ENCODE measurements at regions not wholly inside any gene's neighbourhood (a gene's known extent, or its start where the extent isn't known, plus 50 kb on each side); places are given as distances from the start of the nearest gene placed in this dataset.

DNA sequence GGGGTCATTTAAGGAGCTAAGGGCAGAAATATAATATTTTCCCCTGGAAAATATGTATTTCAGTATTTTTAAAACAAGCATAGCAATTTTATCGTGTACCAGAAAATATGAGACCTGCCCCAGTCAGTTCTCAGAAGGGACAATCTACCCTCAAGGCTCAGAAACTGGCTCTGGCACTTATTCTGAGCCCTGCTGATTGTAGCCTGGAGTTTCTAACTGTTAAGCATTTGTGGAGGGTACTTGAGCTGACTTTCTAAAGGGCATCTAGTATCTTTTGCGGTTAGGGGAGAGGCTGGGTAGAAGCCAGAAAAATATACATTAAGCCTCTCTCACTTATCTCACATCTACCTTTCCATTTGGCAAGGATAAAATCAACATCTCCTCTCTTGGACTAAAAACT is 71.3 kb upstream of the FSHB start:
- ATAC-seq, result no peak

DNA sequence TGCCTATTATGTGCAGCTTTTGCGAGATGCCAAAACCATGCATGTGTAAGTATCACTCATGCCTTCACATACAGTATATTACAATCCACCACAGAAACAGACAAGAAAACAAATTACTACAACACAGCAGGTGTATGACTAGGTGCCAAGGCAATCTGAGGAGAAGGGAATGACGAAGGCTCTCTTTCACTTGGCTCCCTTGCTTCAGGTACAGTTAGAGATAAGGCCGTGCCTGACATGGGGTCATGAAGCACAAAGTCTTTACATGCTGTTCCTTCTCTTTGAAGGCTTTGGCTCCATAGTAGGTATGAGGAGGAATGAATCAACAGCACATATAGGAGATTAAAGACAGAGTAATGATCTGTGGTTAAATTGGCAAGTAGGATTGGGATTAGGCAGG is 65.2 kb upstream of the FSHB start:
- no peak for ATAC-seq

DNA sequence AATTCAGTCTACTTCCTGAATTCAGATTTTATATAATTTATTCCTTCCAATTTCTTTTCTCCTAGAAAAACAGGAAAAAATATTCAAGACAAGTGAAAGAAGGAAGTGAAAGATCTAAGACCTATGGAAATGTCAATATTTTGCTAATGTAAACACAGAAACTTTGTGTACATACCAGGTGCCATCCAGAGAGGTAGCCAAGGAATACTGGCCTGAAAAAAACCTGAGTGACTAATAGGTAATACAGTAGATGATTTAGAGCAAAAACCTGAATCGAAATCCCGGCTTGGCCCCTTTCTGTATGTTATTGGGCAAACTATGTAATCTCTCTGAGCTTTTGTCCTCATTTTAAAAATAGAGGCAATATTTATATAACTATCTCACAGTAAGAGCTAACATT is 59.2 kb upstream of the FSHB start:
- no peak for ATAC-seq

DNA sequence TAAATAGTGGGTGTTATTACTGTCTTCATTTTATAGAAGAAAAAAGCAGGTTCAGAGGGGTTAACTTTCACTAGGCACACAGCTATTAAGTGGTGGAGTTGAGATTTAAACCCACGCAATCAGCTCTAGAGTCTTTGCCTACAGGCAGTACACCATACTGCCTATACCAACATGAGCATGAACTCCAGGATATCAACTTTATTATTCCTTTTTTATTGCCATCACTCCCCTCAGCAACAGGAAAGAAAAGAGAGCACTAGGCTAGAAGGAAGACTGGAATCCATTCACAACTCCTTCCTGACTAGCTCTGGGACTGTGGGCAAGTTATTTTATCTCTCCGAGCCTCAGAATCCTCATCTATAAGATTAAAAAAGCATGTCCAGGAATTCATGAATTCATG is 58.7 kb upstream of the FSHB start:
- ATAC-seq, result no peak

DNA sequence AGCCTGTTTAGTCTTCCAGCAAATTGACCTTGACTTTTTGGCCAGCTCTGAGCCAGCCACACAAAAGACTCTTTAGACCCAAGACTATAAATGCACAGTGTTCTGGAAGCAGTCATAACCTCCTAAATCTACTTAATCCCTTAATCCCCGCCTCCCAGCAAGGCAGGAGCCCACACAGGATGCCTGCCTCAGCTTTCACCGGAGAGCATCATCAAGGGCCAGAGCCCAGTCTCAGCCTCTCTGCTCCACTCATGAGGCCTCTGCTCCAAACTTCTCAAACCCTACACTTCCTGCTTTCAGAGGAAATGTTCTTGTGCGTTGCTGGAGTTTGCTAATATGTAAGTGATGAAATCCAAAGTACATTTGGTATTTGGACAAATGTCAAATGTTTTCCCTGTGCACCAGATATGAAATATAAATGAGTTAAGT is 57.9 kb upstream of the FSHB start:
- ATAC-seq, result no peak

DNA sequence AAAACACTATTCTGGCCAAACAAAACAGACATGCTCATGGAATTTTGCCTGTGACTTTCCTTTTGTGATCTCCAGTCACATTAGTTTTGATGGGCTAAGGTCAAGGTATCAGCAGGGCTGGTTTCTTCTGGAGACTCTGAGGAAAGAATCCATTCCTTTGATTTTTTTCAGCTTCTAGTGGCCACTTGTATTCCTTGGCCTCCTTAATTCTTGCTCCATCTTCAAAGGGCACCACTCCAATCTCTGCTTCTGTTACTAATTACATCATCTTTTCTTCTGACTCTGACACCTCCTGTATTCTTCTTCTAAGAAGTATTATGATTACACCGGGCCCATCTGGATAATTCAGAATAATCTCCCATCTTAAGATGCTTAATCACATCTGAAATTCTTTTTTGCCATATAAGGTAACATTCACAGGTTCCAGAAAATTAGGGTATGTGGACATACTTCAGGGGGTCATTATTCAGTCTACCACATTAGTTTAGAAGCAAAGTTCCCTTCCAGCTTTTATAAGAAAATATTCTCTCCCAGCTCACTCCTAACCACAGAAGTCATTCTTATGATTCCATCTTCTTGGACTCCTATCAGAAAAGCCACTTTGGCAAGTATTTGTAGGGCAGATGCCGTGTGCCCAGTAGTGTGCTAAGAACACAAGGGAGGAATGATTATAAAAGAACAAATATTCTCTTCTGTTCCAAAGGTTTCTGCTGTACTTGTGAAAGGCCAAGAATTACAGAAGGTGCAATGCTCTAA is 56.4 kb upstream of the FSHB start:
- no peak for ATAC-seq
